ENCODE measurements at regions not wholly inside any gene's neighbourhood (a gene's known extent, or its start where the extent isn't known, plus 50 kb on each side); places are given as distances from the start of the nearest gene placed in this dataset.

- no peak for TF ChIP-seq CTCF (IDR thresholded peaks at IDR 0.05)
- peak overlapping the region; percentile 54 to 66 for H3K27ac ChIP-seq
- H3K27me3 ChIP-seq, result no peaks in the 10 kb centered on the region
- intact Hi-C loops (cut with DNase I), result loop anchor here (5.0 kb wide), 1 partner anchor 98 kb away; no protein-coding TSS in a partner anchor
- DNase-seq (ENCODE audit: low spot score in 2 of 2), result no peak
- H3K4me3 ChIP-seq, result peak overlapping the region in 1 of 2 donors; percentile 9
- peaks cover 0 to 2% of the 10 kb centered on the region in 2 donors for H3K4me1 ChIP-seq
- H3K36me3 ChIP-seq, result no peaks in the 10 kb centered on the region
- H3K9me3 ChIP-seq, result no peaks in the 10 kb centered on the region
Measured at GRCh38 chr6:138593909-138594757, 94.8 kb upstream of the NHSL1 start.

- no peak overlapping the region for H3K27ac ChIP-seq
- no peak for DNase-seq (ENCODE audit: low spot score in 2 of 2)
- TF ChIP-seq CTCF (IDR thresholded peaks at IDR 0.05), result no peak
- peaks cover 0 to 2% of the 10 kb centered on the region in 2 donors for H3K4me1 ChIP-seq
- intact Hi-C loops (cut with DNase I), result loop anchor here (5.0 kb wide), 1 partner anchor 98 kb away; no protein-coding TSS in a partner anchor
- no peaks in the 10 kb centered on the region for H3K9me3 ChIP-seq
- no peaks in the 10 kb centered on the region for H3K27me3 ChIP-seq
- no peak overlapping the region for H3K4me3 ChIP-seq
- no peaks in the 10 kb centered on the region for H3K36me3 ChIP-seq
Measured at GRCh38 chr6:138594758-138595140, 95.5 kb upstream of the NHSL1 start.

GRCh38 chr6:138596126-138596525 is 96.8 kb upstream of the NHSL1 start:
- Histone ChIP-seq H3K27me3 (no peaks in the 10 kb centered on the region), H3K4me3 (no peak overlapping the region), H3K4me1 (peaks cover 0 to 2% of the 10 kb centered on the region in 2 donors), H3K9me3 (no peaks in the 10 kb centered on the region), H3K27ac (no peak overlapping the region), H3K36me3 (no peaks in the 10 kb centered on the region)
- no peak for DNase-seq (ENCODE audit: low spot score in 2 of 2)
- intact Hi-C loops (cut with DNase I), result no loop called here
- TF ChIP-seq CTCF (IDR thresholded peaks at IDR 0.05), result no peak

- H3K4me3 ChIP-seq, result no peak overlapping the region
- H3K27ac ChIP-seq, result no peak overlapping the region
- DNase-seq (ENCODE audit: low spot score in 2 of 2), result no peak
- no peaks in the 10 kb centered on the region for H3K36me3 ChIP-seq
- no peaks in the 10 kb centered on the region for H3K27me3 ChIP-seq
- H3K4me1 ChIP-seq, result peaks cover 0 to 2% of the 10 kb centered on the region in 2 donors
- intact Hi-C loops (cut with DNase I), result no loop called here
- no peak for TF ChIP-seq CTCF (IDR thresholded peaks at IDR 0.05)
- no peaks in the 10 kb centered on the region for H3K9me3 ChIP-seq
Measured at GRCh38 chr6:138596591-138596990, 97.3 kb upstream of the NHSL1 start.

- no peak overlapping the region for H3K27ac ChIP-seq
- TF ChIP-seq CTCF (IDR thresholded peaks at IDR 0.05), result no peak
- H3K9me3 ChIP-seq, result no peaks in the 10 kb centered on the region
- peaks cover 0 to 2% of the 10 kb centered on the region in 2 donors for H3K4me1 ChIP-seq
- H3K27me3 ChIP-seq, result no peaks in the 10 kb centered on the region
- H3K4me3 ChIP-seq, result no peak overlapping the region
- no peak for DNase-seq (ENCODE audit: low spot score in 2 of 2)
- H3K36me3 ChIP-seq, result no peaks in the 10 kb centered on the region
- intact Hi-C loops (cut with DNase I), result no loop called here
Measured at GRCh38 chr6:138597336-138597735, 98.0 kb upstream of the NHSL1 start.

Measured in ascending aorta (tissue), 2 donors.